DMS79 (cell line): ENCODE measurements at regions not wholly inside any gene's neighbourhood (a gene's known extent, or its start where the extent isn't known, plus 50 kb on each side); places are given as distances from the start of the nearest gene placed in this dataset.
"Not testable (repeated sequence)": the region's sequence is repeated elsewhere in the genome, so short reads cannot be mapped to it uniquely, and the experiment has no call there.

Source experiments
- DNase-seq: peaks from one replicate; lab custom pipeline; 2025; lab: John Stamatoyannopoulos, UW

DNA sequence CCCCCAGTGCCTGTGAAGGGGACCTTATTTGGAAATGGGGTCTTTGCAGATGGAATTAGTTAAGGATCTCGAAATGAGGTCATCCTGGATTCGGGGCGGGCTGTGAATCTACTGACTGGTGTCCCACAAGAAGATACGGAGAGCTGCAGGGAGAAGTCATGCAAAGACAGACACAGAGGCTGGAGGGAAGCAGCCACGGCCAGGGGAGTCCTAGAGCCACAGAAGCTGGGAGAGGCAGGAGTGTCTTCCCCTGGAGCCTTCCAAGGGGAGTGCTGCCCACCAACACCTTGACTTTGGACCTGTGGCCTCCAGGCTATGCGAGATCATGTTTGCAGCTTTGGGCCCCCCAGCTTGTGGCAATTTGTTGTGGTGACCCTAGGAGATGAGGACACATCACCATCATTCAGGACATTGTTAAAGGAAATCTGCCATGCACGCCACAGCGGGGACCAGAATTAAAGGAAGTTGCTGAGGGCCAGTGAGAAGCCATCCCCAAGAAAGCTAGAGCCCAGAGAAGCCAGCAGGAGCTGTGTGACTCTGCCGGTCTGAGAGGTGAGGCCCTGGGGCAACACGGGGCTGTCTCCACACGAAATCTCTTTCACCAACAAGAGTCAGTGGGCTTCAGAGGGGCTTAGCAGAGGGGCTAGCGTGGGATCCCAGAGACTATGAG, 434.7 kb downstream of the BRD1 start:
- no peak for DNase-seq

DNA sequence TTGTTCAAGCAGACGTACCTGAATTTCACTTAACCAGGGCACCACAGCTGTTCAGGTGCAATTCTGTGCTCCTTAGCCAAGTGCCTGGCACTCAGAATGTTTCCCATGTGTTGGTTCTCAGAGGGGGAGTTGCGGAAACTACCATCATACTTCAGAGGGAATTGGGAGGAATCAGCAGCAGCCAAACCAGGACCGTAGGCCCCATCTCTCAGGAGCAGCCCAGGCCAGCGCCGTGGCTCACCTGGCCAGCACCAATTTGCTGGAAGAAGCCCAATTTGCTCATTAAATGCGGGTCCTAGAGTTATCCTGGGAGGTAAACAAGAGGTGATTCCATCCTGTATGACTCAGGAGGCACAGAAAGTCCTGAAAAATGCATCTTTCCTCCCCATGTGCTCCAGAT, 435.4 kb downstream of the BRD1 start:
- DNase-seq = no peak

DNA sequence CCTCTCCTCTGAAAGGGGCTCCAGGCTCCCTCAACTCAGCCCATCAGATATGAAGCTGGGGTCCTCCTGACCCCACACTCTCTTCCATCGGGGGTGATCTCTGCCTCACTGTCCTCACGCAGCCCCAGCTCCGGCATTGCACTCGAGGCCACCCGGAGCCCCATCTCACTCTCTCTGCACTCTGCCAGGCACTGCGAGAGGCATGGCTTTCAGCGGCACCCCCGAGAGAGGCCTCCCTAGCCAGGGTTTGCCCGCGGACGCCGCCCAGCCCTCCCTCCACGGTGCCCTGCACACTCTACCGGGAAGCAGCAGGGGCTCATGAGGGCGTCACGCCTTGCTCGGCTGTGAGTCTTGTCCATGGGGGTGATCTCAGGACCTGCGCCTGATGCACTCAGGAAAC, 436.2 kb downstream of the BRD1 start:
- DNase-seq = no peak

DNA sequence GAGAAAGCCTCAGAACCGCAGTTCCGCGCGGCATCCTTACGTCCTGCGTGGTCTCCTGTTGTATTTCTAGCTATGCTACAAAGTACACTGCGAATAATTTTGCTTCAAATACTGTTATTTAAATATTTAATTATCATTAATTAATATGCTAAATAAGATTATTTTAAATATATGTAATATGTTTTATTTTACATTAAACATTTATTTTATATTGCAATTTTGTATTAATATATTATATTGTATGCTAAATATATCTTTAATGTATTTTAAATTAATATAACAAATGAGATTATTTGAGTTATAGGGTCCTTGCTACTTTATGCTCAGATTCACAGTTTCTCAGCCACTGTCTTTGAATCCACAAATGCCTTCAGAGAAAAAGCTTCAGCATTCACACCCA, 436.7 kb downstream of the BRD1 start:
- no peak for DNase-seq

DNA sequence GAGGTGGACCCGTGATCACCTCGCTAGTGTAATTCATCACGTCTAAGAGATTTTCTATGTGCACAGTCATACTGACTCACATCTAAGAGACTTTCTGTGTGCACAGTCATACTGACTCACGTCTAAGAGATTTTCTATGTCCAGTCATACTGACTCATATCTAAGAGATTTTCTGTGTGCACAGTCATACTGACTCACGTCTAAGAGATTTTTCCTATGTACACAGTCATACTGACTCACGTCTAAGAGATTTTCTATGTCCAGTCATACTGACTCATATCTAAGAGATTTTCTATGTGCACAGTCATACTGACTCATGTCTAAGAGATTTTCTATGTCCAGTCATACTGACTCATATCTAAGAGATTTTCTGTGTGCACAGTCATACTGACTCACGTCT, 443.8 kb downstream of the BRD1 start:
- DNase-seq = not testable (repeated sequence)

DNA sequence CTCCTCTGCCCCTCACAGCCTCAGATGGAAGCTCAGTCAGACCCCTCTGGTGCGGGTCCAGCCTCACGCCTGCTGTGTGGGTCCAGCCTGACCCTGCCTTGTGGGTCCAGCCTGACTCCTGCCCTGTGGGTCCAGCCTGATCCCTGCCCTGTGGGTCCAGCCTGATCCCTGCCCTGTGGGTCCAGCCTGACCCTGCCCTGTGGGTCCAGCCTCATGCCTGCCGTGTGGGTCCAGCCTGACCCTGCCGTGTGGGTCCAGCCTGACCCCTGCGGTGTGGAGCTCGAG, 445.3 kb downstream of the BRD1 start:
- no peak for DNase-seq

DNA sequence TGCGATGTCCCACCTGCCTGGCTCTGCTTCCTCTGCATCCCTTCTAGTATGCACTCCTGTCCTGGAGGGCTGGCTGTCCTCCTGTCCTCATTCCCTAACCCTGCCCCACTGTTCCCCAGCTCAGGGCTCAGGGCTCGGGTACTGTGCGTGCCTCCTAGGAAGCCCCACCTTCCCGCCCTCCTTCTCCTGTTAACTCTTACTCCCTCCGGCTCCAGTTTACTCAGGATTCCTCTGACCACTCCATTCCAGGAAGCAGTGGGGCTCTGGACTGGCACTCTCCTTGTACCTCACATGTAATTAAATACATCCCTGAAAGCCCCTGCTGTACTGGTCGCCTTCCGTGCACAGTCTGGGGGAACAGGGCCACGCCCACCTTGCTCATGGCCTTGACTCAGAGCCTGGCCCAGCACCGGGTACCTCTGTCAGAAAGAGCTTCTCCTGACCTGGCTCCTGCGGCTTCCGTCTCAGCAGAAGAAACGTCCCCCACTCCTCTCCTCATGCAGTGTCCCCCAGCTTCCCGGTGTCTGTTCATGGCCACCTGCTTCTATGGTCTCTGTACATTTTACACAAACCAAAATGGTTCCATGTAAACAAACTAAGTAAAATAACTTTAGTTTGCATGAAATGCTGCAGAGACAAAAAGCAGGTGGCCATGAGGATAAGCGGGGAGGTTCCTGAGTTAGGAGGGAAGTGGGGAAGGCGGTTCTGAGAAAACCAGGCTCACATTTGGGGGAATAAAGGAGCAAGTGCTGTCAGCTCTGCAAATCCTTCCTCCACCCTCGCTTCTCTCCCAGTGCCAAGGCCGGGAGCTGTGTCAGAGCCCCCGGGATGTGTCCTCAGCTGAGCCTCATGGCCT, 445.9 kb downstream of the BRD1 start:
- no peak for DNase-seq

DNA sequence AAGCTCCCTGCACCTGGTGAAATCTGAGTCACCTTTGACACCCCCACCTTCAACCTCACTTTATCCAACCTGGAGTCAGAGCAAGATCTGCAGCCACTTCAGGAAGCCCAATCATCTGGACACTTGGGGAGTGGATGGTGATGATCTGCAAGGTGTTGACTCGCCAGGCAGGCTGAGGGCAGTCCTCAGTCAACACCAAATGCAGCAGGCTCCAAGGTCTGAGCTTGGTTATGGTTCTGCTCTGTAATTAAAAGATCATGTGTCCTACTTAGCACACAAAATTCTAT, 446.9 kb downstream of the BRD1 start:
- DNase-seq = peak; percentile 53

DNA sequence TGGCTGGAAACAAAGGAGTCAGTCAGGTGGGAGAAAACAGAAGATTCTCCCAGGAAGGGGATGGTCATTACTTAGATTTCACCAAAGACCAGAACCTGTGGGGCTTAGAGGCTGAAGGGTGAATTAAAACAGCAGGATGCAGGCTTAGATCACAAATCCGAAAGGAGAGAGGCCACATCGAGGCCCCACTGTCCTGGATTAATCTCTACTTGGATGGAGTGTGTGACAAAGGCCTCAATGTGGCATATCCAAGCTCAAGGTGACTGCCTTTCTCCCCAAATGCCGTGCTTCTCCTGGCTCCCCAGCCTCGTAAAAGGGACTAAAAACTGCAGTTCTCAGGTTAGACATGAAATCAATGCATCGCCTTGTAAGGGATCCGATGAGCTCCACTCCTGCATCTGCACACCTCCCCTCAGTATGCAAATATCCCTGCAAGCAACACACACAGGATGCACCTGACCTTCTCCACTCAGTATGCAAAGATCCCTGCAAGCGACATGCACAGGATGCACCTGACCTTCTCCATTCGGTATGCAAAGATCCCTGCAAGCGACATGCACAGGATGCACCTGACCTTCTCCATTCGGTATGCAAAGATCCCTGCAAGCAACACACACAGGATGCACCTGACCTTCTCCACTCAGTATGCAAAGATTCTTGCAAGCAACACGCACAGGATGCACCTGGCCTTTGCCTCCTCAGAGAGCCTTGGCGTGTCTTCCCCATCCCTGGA, 447.4 kb downstream of the BRD1 start:
- no peak for DNase-seq

DNA sequence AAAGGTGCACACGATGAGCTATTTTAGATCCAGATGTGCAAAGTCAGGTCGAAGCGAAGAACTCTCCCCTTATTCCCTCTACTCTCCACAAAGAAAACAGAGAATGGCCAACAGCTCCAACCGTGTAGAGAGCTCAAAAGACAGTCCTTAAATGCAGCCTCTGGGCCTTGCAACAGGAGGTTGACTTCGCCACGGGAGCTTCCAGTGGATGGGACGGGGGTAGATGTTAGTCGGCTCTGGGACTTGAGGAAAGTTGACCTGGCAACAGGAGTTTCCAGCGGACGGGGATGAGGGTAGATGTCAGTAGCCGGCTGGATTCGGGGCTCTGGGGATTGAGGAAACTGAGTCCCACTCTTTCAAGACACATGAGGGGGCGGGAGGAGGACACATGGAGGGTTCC, 450.4 kb downstream of the BRD1 start:
- no peak for DNase-seq

DNA sequence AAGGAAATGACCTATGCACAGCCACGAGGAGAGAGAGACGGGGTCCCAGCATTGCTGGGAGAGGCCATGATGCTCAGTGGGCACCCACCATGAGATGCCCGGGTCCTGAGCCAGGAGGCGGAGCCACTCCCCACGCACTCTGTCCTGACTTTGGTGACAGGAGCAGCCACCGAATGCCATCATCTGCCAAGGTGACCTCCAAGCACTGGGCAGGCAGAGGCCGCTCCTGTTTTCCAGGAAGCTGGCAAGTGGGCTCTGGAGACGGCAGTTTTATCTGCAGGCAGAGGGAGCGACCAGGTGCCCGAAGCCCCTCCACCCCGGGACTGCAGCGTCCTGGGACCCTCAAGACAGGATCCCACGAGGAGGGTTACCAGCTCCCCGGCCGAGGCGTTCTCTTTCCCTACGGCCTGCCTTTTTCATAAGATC, 453.9 kb downstream of the BRD1 start:
- DNase-seq = no peak

DNA sequence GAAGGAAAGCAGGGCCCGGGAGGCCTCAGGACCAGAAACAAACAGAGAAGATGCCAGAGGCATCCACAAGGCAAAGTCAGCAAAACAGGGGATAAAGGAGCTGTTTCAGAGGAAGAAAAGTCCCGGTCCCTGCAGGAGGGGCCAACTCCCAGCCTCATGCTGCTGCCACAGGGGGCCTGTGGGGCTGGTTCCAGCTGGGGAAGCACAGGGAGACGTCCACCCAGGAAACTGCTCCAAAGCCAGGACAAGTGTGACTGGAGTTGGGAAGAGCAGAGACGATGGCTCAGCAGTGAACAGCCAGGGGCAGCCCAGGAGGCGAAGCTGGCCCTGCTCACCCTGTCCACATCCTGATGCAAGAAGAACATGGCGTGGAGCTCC, 454.4 kb downstream of the BRD1 start:
- DNase-seq = no peak

DNA sequence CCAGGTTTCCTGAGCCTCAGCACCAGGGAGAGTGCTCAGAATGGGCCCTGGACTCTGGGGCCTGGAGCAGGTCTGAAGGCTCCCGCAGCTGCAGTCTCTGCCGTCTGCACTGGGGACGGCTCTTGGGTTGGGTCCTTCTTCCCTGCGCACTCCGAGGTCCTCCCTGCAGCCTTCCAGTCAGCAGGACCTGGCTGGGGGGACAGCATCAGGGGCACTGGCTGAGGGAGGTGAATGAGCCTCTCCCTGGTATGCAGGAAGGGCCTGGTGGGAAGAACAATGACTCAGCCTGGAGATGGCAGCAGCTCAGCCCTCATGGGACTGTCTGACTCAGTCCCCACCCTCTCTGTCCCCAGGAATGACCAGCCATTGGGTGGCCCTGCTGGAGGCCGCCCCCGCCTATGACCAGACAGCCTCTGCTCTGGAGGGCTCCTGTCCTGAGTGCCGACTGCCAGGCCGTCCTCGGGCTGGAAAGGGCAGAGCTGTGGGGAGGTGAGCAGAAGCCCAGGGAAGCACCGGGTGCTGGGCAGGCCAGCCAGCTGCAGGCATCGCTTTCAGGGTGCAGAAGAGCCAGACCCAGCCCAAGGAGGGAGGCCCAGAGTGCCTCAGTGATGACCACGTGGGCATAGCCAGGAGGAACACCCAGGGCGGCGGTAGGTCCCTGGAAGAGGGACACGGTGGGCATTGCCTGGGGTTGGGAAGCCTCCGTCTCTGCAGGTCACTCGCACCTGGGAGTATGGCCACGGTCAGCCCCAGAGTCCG, 455.0 kb downstream of the BRD1 start:
- DNase-seq = no peak

DNA sequence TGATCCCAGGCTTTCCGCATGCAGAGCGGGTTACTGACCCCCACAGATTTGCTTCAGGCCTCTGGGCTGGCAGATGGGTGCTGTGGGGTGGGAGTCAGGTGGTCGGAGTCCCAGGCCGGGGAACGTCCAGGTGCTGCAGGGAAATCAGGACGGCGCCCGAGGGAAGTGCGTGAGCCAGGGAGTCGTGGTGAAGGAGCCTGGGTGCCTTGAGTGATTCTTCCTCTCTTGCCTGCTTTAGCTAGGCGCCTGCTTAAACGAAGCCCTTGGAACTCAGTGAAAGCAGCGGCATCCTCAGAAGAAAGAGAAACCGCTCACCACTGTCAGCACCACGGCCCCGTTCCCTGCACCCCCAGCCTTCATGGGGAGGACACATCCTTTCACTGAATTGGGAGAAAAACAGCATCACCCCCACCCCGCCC, 455.6 kb downstream of the BRD1 start:
- DNase-seq = no peak

DNA sequence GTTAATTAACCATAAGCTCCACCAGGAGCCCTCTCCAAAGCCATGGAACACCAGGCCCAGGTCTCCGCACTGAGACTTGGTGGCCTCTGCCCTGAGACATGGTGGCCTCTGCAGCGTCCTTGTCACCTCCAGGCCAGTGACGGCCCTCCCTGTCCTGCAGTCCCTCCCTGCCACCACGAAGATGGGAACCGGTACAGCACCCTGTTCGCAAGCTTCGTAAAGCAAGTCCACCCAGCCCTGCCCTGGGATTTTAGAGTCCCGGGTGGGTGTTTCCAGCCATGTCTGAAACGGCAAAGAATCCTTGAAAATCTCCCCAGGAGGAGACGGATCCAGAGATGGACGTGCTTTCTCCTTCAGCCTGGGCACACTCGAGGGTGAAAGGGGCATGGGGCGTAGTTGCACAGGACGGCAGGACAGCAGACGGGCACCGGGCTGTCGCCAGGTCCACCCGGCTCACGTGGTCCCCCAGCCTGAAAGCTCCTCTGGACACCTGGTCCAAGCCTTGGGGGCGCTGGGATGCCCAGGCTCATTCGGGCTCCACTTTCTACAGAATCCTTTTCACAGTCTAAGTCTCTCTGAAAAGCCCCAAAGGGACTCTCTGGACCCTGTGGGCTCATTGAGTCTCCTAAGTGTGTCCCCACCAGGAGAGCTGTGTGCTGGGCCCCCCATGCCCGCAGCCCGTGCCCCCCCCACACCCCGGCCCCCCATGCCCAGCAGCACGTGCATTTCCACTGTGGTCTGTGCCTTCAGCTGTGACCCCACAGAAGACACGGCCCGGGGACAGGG, 456.2 kb downstream of the BRD1 start:
- no peak for DNase-seq

DNA sequence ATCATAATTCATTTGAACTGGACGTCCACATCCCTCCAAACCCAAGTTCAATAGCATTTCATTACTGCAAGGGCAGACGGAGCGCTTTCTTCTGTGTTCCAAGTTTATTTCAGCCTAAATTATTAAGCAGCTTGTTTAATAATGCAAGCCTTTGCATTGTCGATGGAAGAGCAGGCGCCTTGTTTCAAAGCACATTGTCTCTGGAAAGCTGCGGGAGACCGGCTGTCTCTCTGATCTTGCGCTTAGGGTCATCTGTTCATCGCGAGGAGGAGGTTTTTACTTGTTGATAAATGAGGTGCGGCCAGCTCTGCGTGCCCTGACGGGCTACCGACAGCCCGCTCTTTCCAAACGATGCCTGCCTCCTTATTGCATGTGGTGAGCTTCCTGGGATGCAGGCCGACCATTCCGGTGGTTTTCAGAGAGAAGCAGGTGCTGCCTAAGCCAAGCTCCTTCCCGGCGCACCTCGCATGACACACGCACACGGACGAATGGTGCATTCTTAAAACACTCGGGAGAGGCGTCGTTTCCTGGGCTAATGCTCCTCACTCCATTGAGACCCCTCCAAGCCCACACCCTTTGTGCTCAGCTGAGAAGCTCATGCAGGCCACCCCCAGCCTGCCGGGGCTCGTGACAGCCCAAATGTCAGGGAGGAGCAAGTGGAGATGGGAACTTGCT, 456.9 kb downstream of the BRD1 start:
- no peak for DNase-seq

DNA sequence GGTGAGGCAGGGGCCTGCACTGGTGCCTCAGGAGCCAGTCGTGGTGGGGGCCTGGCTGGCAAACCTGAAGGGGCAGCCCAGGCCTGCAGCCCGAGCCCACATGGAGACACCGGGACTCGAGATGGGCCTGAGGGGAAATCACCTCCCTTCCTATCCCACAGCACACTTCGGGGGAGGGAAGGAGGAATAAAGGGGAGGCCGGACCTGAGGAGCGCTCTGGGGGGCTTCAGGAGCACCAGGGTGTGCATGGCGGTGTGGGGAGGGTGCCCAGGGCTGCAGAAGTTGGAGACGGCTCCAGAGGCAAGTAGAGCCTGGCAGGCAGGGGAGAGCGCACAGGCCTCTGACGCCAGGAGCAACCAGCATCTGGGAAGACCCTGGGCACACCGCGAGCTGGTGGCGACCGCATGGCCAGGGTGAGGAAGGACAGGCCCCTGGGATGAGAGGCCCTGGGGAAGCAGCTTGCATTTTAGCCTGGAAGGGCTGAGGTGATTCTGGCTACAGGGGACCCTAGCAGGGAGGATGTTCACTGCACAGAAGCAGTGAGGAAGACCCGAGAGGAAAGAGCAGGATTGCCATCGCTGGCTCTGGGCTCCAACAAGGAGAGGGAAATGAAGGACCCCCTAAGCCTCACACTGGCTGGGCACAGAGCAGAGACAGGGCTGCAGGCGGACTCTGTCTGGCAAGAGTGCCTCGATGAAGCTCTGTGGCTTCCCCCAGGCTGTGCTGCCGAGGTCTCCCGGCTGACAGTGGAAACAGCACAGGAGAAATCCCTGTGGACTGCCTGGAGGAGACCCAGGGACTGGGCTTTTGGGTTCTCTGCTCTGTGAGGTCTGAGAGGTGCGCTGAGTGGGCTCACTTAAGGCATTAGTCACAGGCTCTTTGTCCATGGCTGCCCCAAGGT, 457.7 kb downstream of the BRD1 start:
- no peak for DNase-seq

DNA sequence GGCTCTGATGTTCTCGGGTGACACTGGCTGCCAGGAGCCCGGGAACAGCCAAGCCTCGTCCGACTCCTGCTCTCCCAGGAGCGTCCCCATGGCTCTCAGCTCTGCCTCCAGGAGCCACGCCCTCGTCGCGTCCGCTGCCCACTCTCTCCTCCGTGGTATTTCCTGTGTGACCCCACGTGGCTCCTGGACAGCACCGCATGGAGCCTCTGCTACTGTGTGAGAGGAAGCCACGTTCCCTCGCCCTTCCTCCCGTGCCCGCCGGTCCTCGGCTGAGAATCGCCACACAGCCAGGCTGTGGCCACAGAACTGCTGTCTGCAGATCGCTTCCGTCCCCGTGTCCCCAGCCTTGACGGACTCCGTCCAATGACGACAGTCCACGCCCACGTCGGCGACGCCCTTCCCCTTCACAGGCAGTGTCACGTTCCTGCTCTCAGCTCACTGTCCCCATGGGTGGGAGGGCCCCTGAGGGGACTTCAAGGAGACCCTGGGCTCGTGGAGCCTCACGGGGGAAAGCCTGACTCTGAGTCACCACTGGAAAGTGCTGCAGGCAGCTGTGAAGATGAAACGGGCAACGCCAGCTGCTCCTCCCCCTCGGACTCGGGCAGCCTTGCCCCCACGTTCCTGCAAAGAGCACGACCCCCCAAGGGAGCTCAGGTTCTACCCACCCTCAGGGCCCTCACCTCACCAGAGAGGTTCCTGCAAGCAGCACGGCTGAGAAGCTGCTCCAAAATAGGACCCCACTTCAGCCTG, 458.5 kb downstream of the BRD1 start:
- DNase-seq = no peak

DNA sequence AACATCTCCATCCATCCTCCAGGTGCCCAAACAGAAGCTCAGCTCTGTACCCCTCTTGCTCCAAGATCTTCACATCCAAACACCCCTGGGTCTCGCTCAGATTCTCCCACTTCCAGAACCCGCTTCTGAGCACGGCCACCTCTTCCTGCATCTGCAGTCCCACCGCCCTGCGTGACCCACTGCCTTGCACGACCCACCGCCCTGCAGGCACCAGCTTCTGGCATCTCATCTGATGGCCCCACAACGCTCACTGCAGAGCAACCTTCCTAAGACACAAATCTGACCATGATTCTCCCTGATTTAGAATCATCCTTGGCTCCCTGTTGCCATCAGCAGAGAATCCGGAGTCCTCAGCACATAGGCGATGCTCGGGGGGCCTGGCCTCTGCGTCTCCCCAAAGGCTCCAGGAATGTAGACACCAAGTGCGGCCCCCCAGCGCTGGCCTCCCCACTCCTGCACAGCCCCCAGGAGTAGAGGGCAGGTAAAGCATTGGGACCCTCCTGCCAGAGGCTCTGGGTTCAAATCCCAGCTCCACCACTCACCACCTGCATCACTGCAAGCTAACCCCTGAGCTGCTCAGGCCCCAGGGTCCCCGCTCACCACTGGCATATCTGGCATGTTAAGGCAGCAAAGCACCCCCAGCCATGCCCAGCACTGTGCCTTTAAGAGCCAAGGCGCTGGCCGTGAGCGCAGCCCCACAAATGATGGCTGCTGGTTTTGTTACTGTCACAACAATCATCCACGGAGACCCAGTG, 459.3 kb downstream of the BRD1 start:
- DNase-seq = no peak
